AG09319 (cell line): ENCODE measurements at regions not wholly inside any gene's neighbourhood (a gene's known extent, or its start where the extent isn't known, plus 50 kb on each side); places are given as distances from the start of the nearest gene placed in this dataset.

ENCODE experiments used
- DNase-seq: peaks from one replicate; pipeline ENCODE4 v3.0.0-alpha.2; 2010; ENCODE audit warnings: low read depth; ENCODE audit errors: extremely low read depth
- CTCF ChIP-seq: IDR thresholded peaks from 2 replicates; pipeline ENCODE4 v1.5.1; 2011; ENCODE audit warnings: low read depth, mild to moderate bottlenecking, inconsistent platforms, low read length, moderate library complexity

GRCh38 chrX:9147086-9147485 is 113.2 kb upstream of the FAM9B start:
- no peak for DNase-seq
- no peak for TF ChIP-seq CTCF

- TF ChIP-seq CTCF: no peak
- no peak for DNase-seq
Measured at GRCh38 chrX:9147726-9148125, 113.8 kb upstream of the FAM9B start.

GRCh38 chrX:9148615-9149399 is 114.9 kb upstream of the FAM9B start:
- no peak for TF ChIP-seq CTCF
- DNase-seq: no peak

GRCh38 chrX:9149501-9150245 is 115.7 kb upstream of the FAM9B start:
- TF ChIP-seq CTCF: no peak
- DNase-seq: no peak

GRCh38 chrX:9151772-9152307 is 117.9 kb upstream of the FAM9B start:
- TF ChIP-seq CTCF: no peak
- DNase-seq: no peak

GRCh38 chrX:9153300-9153699 is 119.4 kb upstream of the FAM9B start:
- no peak for DNase-seq
- no peak for TF ChIP-seq CTCF

- no peak for DNase-seq
- TF ChIP-seq CTCF: no peak
Measured at GRCh38 chrX:9158611-9159010, 124.7 kb upstream of the FAM9B start.
